ENCODE measurements at regions not wholly inside any gene's neighbourhood (a gene's known extent, or its start where the extent isn't known, plus 50 kb on each side); places are given as distances from the start of the nearest gene placed in this dataset.

- no peaks in the 10 kb centered on the region for H3K4me1 Mint-ChIP-seq
- H3K27ac Mint-ChIP-seq, result no peak overlapping the region
- no peak overlapping the region for H3K4me3 Mint-ChIP-seq
- no peaks in the 10 kb centered on the region for H3K36me3 Mint-ChIP-seq
- no peaks in the 10 kb centered on the region for H3K9me3 Mint-ChIP-seq
- DNase-seq (ENCODE audit: low spot score in 2 of 2) (no peak), ATAC-seq (no peak)
Observed at GRCh38 chr17:77744066-77744988, 214.2 kb upstream of the TNRC6C start.

- DNase-seq (ENCODE audit: low spot score in 2 of 2) (no peak), ATAC-seq (no peak)
- no peaks in the 10 kb centered on the region for H3K4me1 Mint-ChIP-seq
- H3K27ac Mint-ChIP-seq, result no peak overlapping the region
- H3K36me3 Mint-ChIP-seq, result no peaks in the 10 kb centered on the region
- H3K4me3 Mint-ChIP-seq, result no peak overlapping the region
- H3K9me3 Mint-ChIP-seq, result no peaks in the 10 kb centered on the region
Observed at GRCh38 chr17:77745702-77746101, 212.8 kb upstream of the TNRC6C start.

GRCh38 chr17:77746393-77746792 lies 212.1 kb upstream of the TNRC6C start:
- ATAC-seq, result no peak
- Mint-ChIP-seq H3K9me3 (no peaks in the 10 kb centered on the region), H3K27ac (no peak overlapping the region), H3K4me1 (no peaks in the 10 kb centered on the region), H3K36me3 (no peaks in the 10 kb centered on the region), H3K4me3 (no peak overlapping the region)
- DNase-seq (ENCODE audit: low spot score in 2 of 2), result no peak

- H3K4me3 Mint-ChIP-seq, result no peak overlapping the region
- H3K4me1 Mint-ChIP-seq, result no peaks in the 10 kb centered on the region
- DNase-seq (ENCODE audit: low spot score in 2 of 2) (no peak), ATAC-seq (no peak)
- H3K27ac Mint-ChIP-seq, result no peak overlapping the region
- H3K36me3 Mint-ChIP-seq, result no peaks in the 10 kb centered on the region
- no peaks in the 10 kb centered on the region for H3K9me3 Mint-ChIP-seq
Observed at GRCh38 chr17:77746896-77747554, 211.5 kb upstream of the TNRC6C start.

- Mint-ChIP-seq H3K4me3 (no peak overlapping the region), H3K4me1 (no peaks in the 10 kb centered on the region), H3K9me3 (no peaks in the 10 kb centered on the region), H3K36me3 (no peaks in the 10 kb centered on the region), H3K27ac (no peak overlapping the region)
- DNase-seq (ENCODE audit: low spot score in 2 of 2), result no peak
- no peak for ATAC-seq
Observed at GRCh38 chr17:77748436-77748835, 210.1 kb upstream of the TNRC6C start.

GRCh38 chr17:77749321-77749751 lies 209.2 kb upstream of the TNRC6C start:
- no peaks in the 10 kb centered on the region for H3K4me1 Mint-ChIP-seq
- ATAC-seq (no peak), DNase-seq (ENCODE audit: low spot score in 2 of 2) (no peak)
- no peak overlapping the region for H3K27ac Mint-ChIP-seq
- no peak overlapping the region for H3K4me3 Mint-ChIP-seq
- H3K9me3 Mint-ChIP-seq, result no peaks in the 10 kb centered on the region
- no peaks in the 10 kb centered on the region for H3K36me3 Mint-ChIP-seq

- Mint-ChIP-seq H3K4me1 (no peaks in the 10 kb centered on the region), H3K36me3 (no peaks in the 10 kb centered on the region), H3K4me3 (no peak overlapping the region), H3K27ac (no peak overlapping the region), H3K9me3 (no peaks in the 10 kb centered on the region)
- ATAC-seq (no peak), DNase-seq (ENCODE audit: low spot score in 2 of 2) (no peak)
Observed at GRCh38 chr17:77749989-77750388, 208.5 kb upstream of the TNRC6C start.

- H3K4me3 Mint-ChIP-seq, result no peak overlapping the region
- H3K36me3 Mint-ChIP-seq, result no peaks in the 10 kb centered on the region
- DNase-seq (ENCODE audit: low spot score in 2 of 2) (no peak), ATAC-seq (no peak)
- no peaks in the 10 kb centered on the region for H3K9me3 Mint-ChIP-seq
- H3K4me1 Mint-ChIP-seq, result no peaks in the 10 kb centered on the region
- no peak overlapping the region for H3K27ac Mint-ChIP-seq
Observed at GRCh38 chr17:77750427-77751043, 208.0 kb upstream of the TNRC6C start.

GRCh38 chr17:77753246-77753645 lies 205.3 kb upstream of the TNRC6C start:
- H3K27ac Mint-ChIP-seq, result no peak overlapping the region
- H3K4me1 Mint-ChIP-seq, result no peaks in the 10 kb centered on the region
- no peaks in the 10 kb centered on the region for H3K9me3 Mint-ChIP-seq
- no peaks in the 10 kb centered on the region for H3K36me3 Mint-ChIP-seq
- DNase-seq (ENCODE audit: low spot score in 2 of 2) (no peak), ATAC-seq (no peak)
- no peak overlapping the region for H3K4me3 Mint-ChIP-seq

- Mint-ChIP-seq H3K27ac (no peak overlapping the region), H3K4me1 (no peaks in the 10 kb centered on the region), H3K4me3 (no peak overlapping the region), H3K9me3 (no peaks in the 10 kb centered on the region), H3K36me3 (no peaks in the 10 kb centered on the region)
- ATAC-seq, result no peak
- DNase-seq (ENCODE audit: low spot score in 2 of 2), result no peak
Observed at GRCh38 chr17:77753691-77754245, 204.7 kb upstream of the TNRC6C start.

- no peaks in the 10 kb centered on the region for H3K36me3 Mint-ChIP-seq
- ATAC-seq (no peak), DNase-seq (ENCODE audit: low spot score in 2 of 2) (no peak)
- H3K4me3 Mint-ChIP-seq, result no peak overlapping the region
- H3K27ac Mint-ChIP-seq, result no peak overlapping the region
- no peaks in the 10 kb centered on the region for H3K9me3 Mint-ChIP-seq
- H3K4me1 Mint-ChIP-seq, result no peaks in the 10 kb centered on the region
Observed at GRCh38 chr17:77754956-77755355, 203.5 kb upstream of the TNRC6C start.

GRCh38 chr17:77755410-77755963 lies 203.0 kb upstream of the TNRC6C start:
- H3K27ac Mint-ChIP-seq, result no peak overlapping the region

GRCh38 chr17:77756028-77756427 lies 202.5 kb upstream of the TNRC6C start:
- H3K36me3 Mint-ChIP-seq, result no peaks in the 10 kb centered on the region
- no peaks in the 10 kb centered on the region for H3K4me1 Mint-ChIP-seq
- ATAC-seq (no peak), DNase-seq (ENCODE audit: low spot score in 2 of 2) (no peak)
- no peak overlapping the region for H3K4me3 Mint-ChIP-seq
- no peaks in the 10 kb centered on the region for H3K9me3 Mint-ChIP-seq
- H3K27ac Mint-ChIP-seq, result no peak overlapping the region

More at GRCh38 chr17:77755410-77755963, 203.0 kb upstream of the TNRC6C start:
- DNase-seq (ENCODE audit: low spot score in 2 of 2) (no peak), ATAC-seq (no peak)
- H3K4me1 Mint-ChIP-seq, result no peaks in the 10 kb centered on the region
- H3K4me3 Mint-ChIP-seq, result no peak overlapping the region
- H3K9me3 Mint-ChIP-seq, result no peaks in the 10 kb centered on the region
- no peaks in the 10 kb centered on the region for H3K36me3 Mint-ChIP-seq

GRCh38 chr17:77756846-77757560 lies 201.5 kb upstream of the TNRC6C start:
- H3K27ac Mint-ChIP-seq, result no peak overlapping the region
- no peak overlapping the region for H3K4me3 Mint-ChIP-seq
- ATAC-seq (no peak), DNase-seq (ENCODE audit: low spot score in 2 of 2) (no peak)
- no peaks in the 10 kb centered on the region for H3K36me3 Mint-ChIP-seq
- no peaks in the 10 kb centered on the region for H3K4me1 Mint-ChIP-seq
- no peaks in the 10 kb centered on the region for H3K9me3 Mint-ChIP-seq

GRCh38 chr17:77757561-77757898 lies 201.0 kb upstream of the TNRC6C start:
- DNase-seq (ENCODE audit: low spot score in 2 of 2) (no peak), ATAC-seq (no peak)
- no peaks in the 10 kb centered on the region for H3K9me3 Mint-ChIP-seq
- no peaks in the 10 kb centered on the region for H3K4me1 Mint-ChIP-seq
- no peak overlapping the region for H3K4me3 Mint-ChIP-seq
- H3K27ac Mint-ChIP-seq, result no peak overlapping the region
- no peaks in the 10 kb centered on the region for H3K36me3 Mint-ChIP-seq

All from stimulated activated effector memory CD8-positive, alpha-beta T cell treated with anti-CD3 and anti-CD28 coated beads, Interleukin-12 subunit alpha, Interleukin-12 subunit beta, amount 100 ng/mL, for 72 hours (primary cell).